CD4-positive, alpha-beta T cell treated with Interleukin-2 at 100 ng/mL for 4 hours (primary cell): ENCODE measurements at regions not wholly inside any gene's neighbourhood (a gene's known extent, or its start where the extent isn't known, plus 50 kb on each side); places are given as distances from the start of the nearest gene placed in this dataset.
"Not testable (repeated sequence)": the region's sequence is repeated elsewhere in the genome, so short reads cannot be mapped to it uniquely, and the experiment has no call there.

Source experiments
- DNase-seq: peaks from one replicate; pipeline ENCODE4 v3.0.0-alpha.2; 2020; ENCODE audit warnings: low spot score

DNA sequence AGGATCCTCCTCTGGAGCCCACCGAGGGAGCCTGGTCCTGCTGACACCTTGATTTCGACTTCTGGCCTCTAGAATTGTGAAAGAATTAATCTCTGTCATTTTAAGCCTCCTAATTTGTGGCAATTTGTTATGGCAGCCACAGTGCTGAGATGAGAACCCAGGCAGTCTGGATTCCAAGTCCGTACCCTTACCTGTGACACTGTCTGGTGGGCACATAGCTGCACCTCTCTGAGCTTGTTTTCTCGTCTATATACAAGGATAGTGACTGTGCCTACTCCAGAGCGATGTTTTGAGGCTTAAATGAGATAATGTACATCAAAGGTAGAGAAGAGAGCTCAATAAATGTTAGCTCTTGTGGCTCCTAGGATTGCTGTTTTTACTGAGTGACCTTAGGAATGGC lies 128.4 kb upstream of the MPHOSPH6 start:
- no peak for DNase-seq

- no peak for DNase-seq
These were observed 125.5 kb upstream of the MPHOSPH6 start for GRCh38 chr16:82295290-82296201.

DNA sequence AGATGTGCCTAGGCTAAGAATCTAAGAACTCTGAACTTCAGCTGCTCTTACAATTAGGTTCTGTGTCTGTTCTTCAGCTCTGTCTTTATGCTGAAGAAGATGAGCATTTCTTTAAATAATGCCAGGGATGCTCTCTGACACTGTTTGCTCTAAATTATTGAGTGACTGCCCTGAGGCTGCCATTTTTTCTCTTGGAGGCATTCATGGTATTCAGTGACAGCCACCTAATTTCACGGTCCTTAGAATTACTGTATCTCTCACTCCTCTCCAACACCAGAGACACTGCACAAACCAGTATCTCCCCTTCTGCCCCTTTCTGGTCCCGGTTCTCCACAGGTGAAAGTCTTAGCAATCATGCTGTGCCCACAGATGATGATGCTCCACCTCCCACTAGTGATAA lies 123.6 kb upstream of the MPHOSPH6 start:
- no peak for DNase-seq

GRCh38 chr16:82287937-82288336 lies 117.9 kb upstream of the MPHOSPH6 start:
- DNase-seq = no peak

- no peak for DNase-seq
These were observed 112.6 kb upstream of the MPHOSPH6 start for GRCh38 chr16:82282662-82283061.

DNA sequence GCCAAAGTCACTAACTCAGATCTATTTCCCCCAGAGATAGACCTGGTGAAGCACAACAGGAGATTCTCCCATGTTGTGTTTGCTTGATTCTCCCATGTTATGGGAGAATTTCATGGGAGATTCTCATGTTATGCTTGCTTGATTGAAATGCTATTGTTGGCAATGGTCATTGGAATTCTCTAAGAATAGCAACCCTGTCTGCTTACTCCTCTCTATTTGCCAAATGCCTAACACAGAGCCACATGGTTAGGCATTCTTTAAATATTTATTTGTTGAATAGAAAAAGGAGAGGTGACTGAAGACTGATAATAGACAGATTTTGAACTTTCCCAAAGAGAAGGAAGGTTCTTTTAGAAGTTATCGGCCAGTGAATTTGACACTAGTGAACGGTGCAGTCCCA lies 111.5 kb upstream of the MPHOSPH6 start:
- no peak for DNase-seq

DNA sequence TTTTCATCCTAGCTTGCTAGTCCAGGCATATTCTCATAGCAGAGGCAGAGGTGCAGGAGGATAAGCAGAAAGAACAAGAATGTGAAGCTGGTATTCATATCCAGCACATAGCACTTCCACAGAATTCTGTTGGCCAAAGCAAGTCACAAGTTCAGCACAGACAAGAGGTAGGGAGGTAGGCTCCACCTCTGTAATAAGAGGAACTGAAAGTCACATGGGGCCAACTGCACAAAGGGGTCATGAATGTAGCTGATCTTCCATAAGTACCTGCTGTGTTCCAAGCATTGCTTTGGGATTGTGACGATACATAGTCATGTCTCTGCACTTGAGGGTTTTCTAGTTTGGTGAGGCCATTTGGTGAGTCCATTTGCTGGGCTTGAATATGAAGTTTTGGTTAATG lies 110.8 kb upstream of the MPHOSPH6 start:
- no peak for DNase-seq

- DNase-seq = not testable (repeated sequence)
These were observed 105.3 kb upstream of the MPHOSPH6 start for GRCh38 chr16:82275349-82275748.

- DNase-seq = no peak
These were observed 101.6 kb upstream of the MPHOSPH6 start for GRCh38 chr16:82271636-82272035.

- not testable (repeated sequence) for DNase-seq
These were observed 97.7 kb upstream of the MPHOSPH6 start for GRCh38 chr16:82267675-82268074.

- no peak for DNase-seq
These were observed 95.8 kb upstream of the MPHOSPH6 start for GRCh38 chr16:82265809-82266208.

DNA sequence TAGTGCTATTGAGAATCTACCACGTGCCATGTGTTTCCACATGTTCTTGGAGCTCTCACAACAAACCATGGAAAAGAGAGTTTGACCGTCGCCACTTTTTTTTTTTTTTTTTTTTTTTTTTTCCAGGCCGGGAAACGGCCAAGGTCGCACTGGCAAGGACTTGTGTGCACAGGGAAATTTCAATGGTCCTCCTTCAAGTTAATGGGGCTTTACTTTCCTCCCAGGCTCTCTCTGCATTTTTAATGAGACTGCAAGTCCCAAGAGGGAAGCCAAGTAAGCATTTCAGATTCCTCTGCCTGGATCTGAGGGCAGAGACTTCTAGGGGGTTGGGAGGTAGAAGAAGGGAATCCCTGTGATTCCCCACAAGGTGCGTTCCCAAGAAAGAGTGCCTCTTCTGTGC lies 94.7 kb upstream of the MPHOSPH6 start:
- no peak for DNase-seq

DNA sequence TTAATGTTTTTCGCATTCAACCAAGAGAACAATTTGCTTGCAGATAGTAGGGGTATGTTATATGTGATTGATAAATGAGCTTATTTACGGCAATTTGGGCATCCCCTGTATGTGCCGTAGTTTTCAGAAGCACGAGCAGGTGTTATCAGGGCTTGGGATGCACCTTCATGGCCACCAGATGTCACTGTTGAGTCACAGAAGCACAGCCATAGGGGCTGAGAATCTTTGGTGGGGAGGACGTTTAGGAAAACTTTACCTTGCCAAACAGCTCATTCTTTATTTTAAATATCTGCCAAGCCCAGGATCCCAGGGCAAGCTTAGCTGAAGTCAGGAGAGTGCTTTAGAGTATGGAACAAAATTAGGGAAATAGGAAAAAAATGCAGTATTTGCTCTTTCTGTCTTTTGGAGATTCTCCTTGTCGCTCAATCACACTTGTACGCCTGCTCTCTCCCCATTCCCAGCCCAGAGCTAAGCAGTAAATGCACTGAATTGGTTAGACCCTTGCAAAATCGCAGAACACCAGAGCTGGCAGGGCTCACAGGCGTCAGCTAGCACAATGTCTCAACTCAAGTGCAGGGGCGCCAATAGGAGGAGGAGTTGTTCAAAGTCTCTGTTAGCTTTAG lies 93.6 kb upstream of the MPHOSPH6 start:
- peak; percentile 62 for DNase-seq

GRCh38 chr16:82262244-82262643 lies 92.2 kb upstream of the MPHOSPH6 start:
- DNase-seq = no peak

GRCh38 chr16:82260212-82260795 lies 90.3 kb upstream of the MPHOSPH6 start:
- no peak for DNase-seq

- no peak for DNase-seq
These were observed 89.7 kb upstream of the MPHOSPH6 start for GRCh38 chr16:82259731-82260130.

DNA sequence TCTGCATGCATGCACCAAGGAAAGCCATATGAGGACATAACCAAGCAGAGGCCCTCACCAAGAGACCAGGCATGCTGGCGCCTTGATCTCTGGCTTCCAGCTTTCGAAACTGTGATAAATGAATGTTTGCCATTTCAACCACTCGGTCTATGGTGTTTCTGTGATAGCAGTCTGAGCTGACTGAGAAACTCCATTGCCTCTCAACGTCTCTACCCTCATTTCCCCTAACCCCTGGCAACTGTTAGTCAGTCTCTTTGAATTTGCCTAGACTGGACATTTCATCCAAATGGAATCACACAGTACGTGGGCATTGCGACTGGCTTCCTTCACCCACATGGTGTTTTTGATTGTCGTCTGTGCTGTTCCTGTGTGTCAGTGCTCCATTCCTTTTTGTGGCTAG lies 88.0 kb upstream of the MPHOSPH6 start:
- no peak for DNase-seq

- no peak for DNase-seq
These were observed 82.6 kb upstream of the MPHOSPH6 start for GRCh38 chr16:82252582-82252981.

DNA sequence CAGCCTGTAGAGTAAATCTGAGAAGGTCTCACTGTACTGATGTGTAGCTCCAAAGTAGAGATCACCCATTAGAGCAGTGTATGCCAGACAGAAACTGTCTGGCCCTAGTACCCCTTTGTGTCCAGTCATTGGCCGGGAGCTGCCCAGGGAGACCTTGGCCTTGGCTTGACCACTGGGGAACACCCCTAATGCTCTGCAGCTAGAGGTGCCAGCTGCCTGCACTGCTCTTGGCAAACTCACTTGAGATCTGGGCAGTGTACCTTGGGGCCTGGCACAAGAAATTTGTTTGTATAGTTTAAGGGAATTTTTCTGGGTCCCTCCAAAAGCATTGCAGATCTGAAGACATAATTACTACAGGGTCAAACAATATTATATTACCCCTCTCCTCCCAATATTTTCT lies 78.7 kb upstream of the MPHOSPH6 start:
- no peak for DNase-seq

GRCh38 chr16:82248012-82248656 lies 78.1 kb upstream of the MPHOSPH6 start:
- DNase-seq = no peak

- DNase-seq = no peak
These were observed 72.2 kb upstream of the MPHOSPH6 start for GRCh38 chr16:82242201-82242600.

- DNase-seq = no peak
These were observed 71.5 kb upstream of the MPHOSPH6 start for GRCh38 chr16:82241469-82242052.
